NCI-H748 (cell line): ENCODE measurements at regions not wholly inside any gene's neighbourhood (a gene's known extent, or its start where the extent isn't known, plus 50 kb on each side); places are given as distances from the start of the nearest gene placed in this dataset.
"Not testable (repeated sequence)": the region's sequence is repeated elsewhere in the genome, so short reads cannot be mapped to it uniquely, and the experiment has no call there.

ENCODE experiments used
- DNase-seq: peaks from one replicate; lab custom pipeline; 2025; ENCODE audit not compliant: unreplicated experiment; lab: John Stamatoyannopoulos, UW

GRCh38 chr12:24679126-24679525, 269.8 kb downstream of the BCAT1 start:
- DNase-seq: no peak

DNA sequence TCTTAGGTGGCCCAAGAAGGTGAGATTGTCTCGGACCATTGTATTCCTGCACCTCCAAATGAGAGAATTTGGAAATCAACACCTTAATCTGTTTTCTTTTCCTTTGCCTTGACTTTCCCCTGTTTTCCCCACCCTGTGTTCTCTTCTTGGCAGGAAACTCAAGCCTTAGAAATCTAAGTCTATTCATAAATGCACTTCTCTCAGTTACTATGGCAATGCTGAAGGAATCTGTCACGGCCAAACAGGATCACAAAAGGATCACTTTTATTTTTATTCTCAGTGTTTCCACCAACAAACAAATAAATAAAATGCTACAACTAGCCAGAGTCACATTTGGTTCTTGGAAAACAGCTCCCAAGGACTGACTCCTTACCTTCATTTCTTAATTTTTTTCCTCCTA, 270.5 kb downstream of the BCAT1 start:
- DNase-seq: no peak

GRCh38 chr12:24668563-24668962, 280.3 kb downstream of the BCAT1 start:
- no peak for DNase-seq

DNA sequence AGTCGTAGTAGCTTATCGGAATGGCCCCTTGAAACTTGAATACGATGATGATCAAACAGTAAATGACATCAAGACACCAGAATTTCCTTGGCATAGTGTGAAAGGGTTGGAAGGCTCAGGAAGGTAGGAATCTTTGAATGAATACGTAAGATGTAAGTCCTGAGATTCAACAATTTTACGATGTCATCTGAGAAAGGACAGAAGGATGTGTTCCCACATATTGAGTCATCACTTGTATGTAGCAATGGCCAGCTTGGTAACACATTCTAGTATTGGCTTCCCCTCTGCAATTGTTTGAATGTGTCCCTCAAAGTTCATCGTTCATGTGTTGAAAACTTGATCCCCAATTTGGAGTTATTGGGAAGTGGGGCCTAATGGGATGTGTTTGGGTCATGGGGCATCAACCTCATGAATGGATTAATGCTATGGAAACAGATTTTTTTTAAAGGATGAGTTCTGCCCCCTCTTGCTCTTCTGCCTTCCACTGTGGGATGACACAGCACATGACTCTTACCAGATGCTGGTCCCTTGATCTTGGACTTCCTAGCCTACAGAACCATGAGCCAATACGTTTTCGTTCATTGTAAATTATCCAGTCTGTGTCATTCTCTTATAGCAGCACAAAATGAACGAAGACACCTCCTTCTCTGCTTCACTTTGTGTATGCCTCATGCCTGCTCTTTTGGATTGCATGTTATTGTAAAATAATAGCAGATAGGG, 284.6 kb downstream of the BCAT1 start:
- DNase-seq: no peak

DNA sequence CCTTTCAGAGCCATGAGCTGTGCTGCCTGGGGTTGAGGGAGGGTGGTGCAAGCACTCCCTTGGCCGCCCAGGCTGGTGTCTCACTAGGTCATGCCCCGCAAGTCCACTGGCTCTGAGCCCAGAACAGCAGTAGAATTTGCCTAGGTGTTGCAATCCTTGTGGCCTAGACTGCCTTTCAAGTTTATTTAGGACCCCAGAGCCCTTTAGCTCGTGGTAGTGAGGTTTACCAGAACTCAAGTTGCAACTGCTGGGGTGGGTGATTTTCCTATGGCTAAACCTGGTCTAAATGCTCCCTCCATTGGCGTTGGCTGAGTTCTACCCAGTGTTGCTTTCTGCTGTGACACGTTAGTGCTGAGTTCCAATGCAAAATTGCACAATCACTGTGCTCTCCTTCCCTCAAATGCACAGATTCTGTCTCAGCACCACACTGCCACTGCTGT, 287.2 kb downstream of the BCAT1 start:
- DNase-seq: no peak

DNA sequence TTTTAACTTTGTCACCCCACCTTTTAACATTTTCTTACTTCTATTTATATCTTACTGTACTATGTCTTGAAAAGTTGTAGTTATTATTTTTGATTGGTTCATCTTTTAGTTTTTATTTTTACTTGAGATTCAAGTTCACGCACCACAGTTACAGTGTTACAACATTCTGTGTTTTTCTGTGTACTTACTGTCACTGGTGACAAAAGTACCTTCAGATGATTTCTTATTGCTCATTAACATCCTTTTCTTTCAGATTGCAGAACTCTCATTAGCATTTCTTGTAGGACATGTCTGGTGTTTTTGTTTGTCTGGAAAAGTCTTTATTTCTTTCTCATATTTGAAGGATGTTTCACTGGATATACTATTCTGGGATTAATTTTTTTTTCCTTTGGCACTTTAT, 289.9 kb downstream of the BCAT1 start:
- no peak for DNase-seq

DNA sequence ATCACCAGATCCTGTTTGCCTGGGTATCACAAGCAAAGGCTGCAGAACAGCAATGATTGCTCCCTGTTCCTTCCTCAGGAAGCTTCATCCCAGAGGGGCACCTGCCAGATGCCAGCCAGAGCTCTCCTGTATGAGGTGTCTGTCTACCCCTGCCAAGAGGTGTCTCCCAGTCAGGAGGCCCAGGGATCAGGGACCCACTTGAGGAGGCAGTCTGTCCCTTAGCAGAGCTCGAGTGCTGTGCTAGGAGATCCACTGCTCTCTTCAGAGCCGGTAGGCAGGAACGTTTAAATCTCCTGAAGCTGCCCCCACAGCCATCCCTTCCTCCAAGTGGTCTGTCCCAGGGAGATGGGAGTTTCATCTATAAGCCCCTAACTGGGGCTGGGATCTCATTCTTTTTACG, 294.6 kb downstream of the BCAT1 start:
- DNase-seq: not testable (repeated sequence)

GRCh38 chr12:24649634-24650033, 299.3 kb downstream of the BCAT1 start:
- peak; percentile 30 for DNase-seq

DNA sequence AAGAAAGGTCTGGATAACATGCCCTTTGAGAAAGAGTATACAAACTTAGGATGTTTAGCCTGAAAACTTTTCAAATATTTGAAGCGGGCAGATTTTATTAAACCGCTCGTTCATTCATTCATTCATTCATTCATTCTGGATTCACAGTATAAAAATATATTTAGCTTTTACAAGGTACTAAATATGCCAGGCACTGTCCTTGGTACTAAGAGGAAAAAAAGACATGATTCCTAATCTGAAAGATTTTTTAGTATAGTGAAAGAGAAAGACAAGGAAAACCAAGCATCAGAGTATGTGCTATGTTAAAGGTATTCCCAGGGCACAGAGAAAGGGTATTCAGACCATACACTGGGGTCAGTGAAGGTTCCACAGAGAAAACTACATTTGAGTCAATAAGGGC, 299.7 kb downstream of the BCAT1 start:
- DNase-seq: no peak

DNA sequence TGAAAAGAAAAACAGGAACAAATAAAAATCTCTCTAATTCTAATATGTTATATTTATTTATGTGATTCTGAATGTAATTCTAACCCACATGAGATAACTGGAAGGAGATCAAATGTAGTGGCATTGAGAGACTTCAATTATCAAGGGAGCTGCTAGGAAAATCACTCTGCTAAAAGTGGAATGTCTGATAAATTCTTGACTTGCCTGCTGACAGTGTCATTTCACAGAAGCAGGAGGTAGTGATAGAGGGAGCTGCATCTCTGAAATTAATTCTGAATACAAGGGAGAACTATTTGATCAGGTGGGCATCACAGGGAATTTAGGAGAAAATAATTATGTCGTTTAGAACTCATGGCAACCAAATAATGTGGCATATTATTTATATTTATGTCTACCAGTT, 303.6 kb downstream of the BCAT1 start:
- DNase-seq: no peak

DNA sequence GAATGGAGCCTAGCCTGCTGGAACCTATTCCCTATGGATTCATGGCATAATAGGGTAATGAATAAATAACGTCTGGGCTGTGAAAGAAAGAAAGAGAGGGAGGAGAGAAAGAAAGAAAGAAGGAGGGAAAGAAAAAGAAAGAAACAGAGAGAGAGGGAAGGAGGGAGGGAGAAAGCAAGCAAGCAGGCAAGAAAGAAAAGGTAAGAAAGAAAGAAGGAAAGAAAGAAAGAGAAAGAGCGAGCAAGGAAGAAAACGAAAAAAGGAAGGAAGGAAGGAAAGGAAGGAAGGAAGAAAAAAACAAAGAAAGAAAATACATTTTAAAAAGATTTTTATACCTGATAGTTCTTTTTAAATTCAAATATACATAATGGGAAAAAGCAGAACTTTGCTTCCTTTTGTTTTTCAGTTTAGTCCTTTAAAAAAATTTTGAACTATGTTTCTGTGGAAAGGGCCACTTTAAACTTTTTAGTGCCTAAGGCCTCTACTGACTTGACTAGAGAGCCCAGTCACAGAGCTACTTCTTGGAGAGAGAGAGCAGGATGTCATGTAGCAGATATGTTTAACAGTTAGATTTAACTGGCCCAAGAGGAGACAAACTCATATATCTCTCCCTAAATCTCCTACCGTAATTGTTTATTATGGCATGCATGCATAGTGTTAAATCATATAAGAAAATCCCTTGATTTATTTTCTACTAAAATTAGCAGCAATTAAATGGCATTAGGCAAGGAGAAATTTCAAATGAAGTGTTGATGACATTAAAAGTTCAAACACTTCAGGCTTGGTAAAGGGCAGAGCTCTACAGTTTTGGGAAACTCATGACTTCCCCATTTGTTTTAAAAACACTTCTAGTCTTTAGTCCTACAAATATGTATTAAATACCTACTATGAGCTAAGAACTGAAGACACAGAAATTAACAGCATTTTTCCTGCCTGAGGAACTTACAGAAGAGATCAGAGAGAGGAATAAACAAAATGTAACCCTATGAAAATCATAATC, 305.5 kb downstream of the BCAT1 start:
- no peak for DNase-seq

- no peak for DNase-seq
Measured at GRCh38 chr12:24639641-24640040, 309.3 kb downstream of the BCAT1 start.

GRCh38 chr12:24632466-24632865, 316.4 kb downstream of the BCAT1 start:
- no peak for DNase-seq

GRCh38 chr12:24631676-24632426, 317.1 kb downstream of the BCAT1 start:
- no peak for DNase-seq

DNA sequence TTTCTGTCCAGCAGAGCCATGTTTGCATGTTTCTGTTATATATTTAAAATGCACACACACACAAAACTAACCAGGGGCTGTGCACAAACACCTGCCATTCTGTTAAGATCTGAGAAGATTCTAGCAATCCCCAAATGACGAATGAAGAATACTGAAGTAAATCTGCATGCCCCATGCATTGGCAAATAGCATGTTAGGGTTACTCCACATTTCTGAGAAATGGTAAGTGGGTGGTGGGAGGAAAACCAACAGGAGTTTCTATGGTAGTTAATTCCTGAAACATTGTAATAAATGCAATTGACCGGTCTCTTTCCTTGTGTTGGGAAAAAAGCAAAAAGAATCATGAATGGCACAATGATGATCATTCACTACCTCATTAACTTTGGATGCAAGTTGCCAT, 318.0 kb downstream of the BCAT1 start:
- no peak for DNase-seq

- no peak for DNase-seq
Measured at GRCh38 chr12:24630446-24630845, 318.5 kb downstream of the BCAT1 start.

- DNase-seq: no peak
Measured at GRCh38 chr12:24625103-24625502, 323.8 kb downstream of the BCAT1 start.

- not testable (repeated sequence) for DNase-seq
Measured at GRCh38 chr12:24619954-24620353, 328.9 kb downstream of the BCAT1 start.

DNA sequence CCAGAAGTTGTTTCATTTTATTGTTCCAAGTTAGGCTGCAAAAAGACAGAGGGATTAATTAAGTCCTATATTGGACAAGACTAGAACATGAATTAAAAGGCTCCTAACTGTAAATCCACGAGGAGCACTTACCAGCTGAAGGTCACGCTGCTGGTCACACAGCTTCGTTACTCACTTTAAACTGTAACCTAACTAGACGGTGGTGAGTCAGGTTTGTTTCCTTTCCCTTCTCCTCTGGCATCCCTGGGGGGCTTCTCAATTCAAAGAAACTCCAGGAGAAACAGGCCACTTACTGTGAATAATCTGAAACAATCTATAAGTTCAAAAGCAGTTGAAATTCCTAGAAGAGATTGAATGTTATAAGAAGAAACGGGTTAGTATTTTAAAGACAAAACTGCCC, 331.4 kb downstream of the BCAT1 start:
- no peak for DNase-seq

DNA sequence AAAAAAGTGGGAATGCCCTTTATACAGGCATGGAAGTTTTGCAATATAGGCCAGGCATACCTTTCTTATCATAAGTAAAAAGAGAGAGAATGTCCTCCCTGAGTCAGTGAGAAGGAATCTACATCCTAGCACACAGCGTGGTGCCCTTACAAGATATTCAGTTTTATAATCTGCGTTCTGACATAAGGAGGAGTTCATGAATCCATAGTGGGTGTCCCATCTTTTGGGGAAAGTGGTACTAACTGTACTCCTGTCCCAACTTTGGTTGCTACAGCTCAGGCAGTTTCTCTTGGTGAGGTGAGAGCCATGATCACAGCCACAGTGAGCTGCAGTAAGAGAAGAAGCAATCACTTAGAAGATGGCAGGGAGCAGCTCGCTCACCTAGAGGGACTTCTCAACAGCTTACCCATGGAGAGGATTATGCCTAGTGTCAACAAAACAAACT, 332.9 kb downstream of the BCAT1 start:
- DNase-seq: no peak

DNA sequence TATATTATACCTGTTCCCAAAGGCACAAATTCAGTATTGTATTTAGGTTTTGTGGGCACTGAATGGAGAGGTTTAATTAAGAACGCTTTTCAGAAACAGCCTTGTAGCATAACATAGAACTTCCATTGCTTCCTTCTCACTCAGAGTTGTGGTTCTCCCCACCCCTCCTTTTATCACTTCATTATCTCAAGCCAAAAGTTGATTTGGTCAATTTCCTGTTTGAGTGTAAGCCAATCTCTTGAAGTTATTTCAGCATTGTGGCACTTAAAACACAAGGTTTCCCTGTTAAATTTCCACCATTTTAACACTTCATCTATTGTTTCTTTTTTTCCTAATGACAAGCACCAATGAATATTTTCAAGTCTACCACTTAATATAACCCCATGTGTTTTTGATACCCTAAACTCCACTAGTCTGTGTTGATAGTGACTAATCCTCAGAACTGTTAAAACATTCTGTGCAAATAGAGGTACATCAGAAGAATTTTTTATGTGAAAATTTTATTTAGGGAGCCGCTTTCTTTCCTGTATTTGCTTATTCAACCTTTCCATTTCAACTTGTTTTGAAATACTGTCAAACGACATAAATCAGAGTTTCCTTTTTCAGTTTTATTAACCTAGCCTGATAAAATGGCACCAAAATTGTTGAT, 340.1 kb downstream of the BCAT1 start:
- DNase-seq: no peak
